NCI-H2081 (cell line): ENCODE measurements at regions not wholly inside any gene's neighbourhood (a gene's known extent, or its start where the extent isn't known, plus 50 kb on each side); places are given as distances from the start of the nearest gene placed in this dataset.
"Not testable (repeated sequence)": the region's sequence is repeated elsewhere in the genome, so short reads cannot be mapped to it uniquely, and the experiment has no call there.

ENCODE experiments used
- DNase-seq, 2 experiments: peaks; one replicate each; lab custom pipeline; 2025; lab: John Stamatoyannopoulos, UW

GRCh38 chr7:20520530-20520929, 94.9 kb upstream of the ABCB5 start:
- DNase-seq = no peak

- DNase-seq = no peak
Observed at GRCh38 chr7:20521243-20521642, 94.2 kb upstream of the ABCB5 start.

GRCh38 chr7:20529260-20529659, 86.2 kb upstream of the ABCB5 start:
- DNase-seq = no peak

GRCh38 chr7:20532890-20533289, 82.6 kb upstream of the ABCB5 start:
- no peak for DNase-seq

GRCh38 chr7:20534543-20534942, 80.9 kb upstream of the ABCB5 start:
- DNase-seq = no peak

GRCh38 chr7:20535541-20535940, 79.9 kb upstream of the ABCB5 start:
- DNase-seq = no peak

- DNase-seq = peak in 1 of 2 experiments; percentile 23
Observed at GRCh38 chr7:20539201-20539600, 76.3 kb upstream of the ABCB5 start.

- no peak for DNase-seq
Observed at GRCh38 chr7:20541608-20542349, 73.7 kb upstream of the ABCB5 start.

- no peak for DNase-seq
Observed at GRCh38 chr7:20542594-20542993, 72.9 kb upstream of the ABCB5 start.

GRCh38 chr7:20543500-20543899, 72.0 kb upstream of the ABCB5 start:
- no peak for DNase-seq

GRCh38 chr7:20545016-20545415, 70.5 kb upstream of the ABCB5 start:
- no peak for DNase-seq

GRCh38 chr7:20546958-20547357, 68.5 kb upstream of the ABCB5 start:
- DNase-seq = not testable (repeated sequence)

- no peak for DNase-seq
Observed at GRCh38 chr7:20554072-20554471, 61.4 kb upstream of the ABCB5 start.

- no peak for DNase-seq
Observed at GRCh38 chr7:20556091-20556490, 59.4 kb upstream of the ABCB5 start.

- DNase-seq = no peak
Observed at GRCh38 chr7:20557116-20557515, 58.4 kb upstream of the ABCB5 start.

GRCh38 chr7:20558963-20559716, 56.3 kb upstream of the ABCB5 start:
- no peak for DNase-seq

- DNase-seq = no peak
Observed at GRCh38 chr7:20559883-20560282, 55.6 kb upstream of the ABCB5 start.

GRCh38 chr7:20560325-20561180, 54.9 kb upstream of the ABCB5 start:
- DNase-seq = no peak

GRCh38 chr7:20561466-20561865, 54.0 kb upstream of the ABCB5 start:
- DNase-seq = no peak

- no peak for DNase-seq
Observed at GRCh38 chr7:20561908-20562307, 53.6 kb upstream of the ABCB5 start.

- no peak for DNase-seq
Observed at GRCh38 chr7:20562461-20562860, 53.0 kb upstream of the ABCB5 start.
